ENCODE measurements at regions not wholly inside any gene's neighbourhood (a gene's known extent, or its start where the extent isn't known, plus 50 kb on each side); places are given as distances from the start of the nearest gene placed in this dataset.

DNA sequence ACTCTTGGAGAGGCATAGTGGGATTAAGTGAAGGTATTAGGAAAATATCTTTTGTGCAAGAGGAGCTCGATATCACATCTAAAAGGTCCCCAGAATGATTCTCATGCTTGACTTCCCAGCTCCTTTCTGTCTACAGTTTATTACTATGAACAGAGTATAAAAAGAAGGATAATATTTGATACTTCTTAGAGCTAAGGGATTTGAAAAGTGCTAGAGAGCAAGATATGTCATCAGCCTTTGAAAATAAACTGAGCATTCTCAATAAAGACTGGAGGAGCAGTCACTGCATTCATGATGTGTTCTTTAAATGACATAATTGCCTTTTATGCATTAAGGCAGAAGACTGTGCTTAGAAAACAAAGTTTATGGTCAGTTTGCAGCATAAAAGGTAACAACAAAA, 543.2 kb upstream of the NRXN1 start:
- Histone ChIP-seq H3K9me3 (no peaks in the 10 kb centered on the region), H3K4me1 (no peaks in the 10 kb centered on the region), H3K27ac (no peak overlapping the region), H3K4me3 (no peak overlapping the region), H3K36me3 (no peaks in the 10 kb centered on the region), H3K27me3 (no peaks in the 10 kb centered on the region)
- DNase-seq: no peak
- TF ChIP-seq, protein P1, sequence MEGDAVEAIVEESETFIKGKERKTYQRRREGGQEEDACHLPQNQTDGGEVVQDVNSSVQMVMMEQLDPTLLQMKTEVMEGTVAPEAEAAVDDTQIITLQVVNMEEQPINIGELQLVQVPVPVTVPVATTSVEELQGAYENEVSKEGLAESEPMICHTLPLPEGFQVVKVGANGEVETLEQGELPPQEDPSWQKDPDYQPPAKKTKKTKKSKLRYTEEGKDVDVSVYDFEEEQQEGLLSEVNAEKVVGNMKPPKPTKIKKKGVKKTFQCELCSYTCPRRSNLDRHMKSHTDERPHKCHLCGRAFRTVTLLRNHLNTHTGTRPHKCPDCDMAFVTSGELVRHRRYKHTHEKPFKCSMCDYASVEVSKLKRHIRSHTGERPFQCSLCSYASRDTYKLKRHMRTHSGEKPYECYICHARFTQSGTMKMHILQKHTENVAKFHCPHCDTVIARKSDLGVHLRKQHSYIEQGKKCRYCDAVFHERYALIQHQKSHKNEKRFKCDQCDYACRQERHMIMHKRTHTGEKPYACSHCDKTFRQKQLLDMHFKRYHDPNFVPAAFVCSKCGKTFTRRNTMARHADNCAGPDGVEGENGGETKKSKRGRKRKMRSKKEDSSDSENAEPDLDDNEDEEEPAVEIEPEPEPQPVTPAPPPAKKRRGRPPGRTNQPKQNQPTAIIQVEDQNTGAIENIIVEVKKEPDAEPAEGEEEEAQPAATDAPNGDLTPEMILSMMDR (IDR thresholded peaks at IDR 0.05): no peak
- no peak for TF ChIP-seq POLR2A (IDR thresholded peaks at IDR 0.05)

DNA sequence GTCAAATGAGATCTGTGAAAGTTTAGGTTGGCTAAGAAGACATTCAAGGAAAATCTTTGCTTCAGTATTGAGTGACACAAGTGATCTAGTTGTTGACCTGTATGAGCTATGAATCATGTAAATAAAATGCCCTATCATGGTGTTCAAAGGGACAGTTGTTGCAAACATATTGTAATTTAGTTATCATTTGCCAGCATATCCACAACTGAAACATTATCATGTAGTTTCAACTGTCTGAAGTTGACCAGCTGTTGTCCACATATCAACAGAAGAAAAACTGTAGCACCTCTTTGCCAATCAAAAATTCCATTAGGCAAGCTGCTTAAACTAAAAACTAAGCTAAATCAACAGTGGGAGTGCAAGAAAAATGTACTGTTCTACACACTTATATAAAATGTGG, 527.1 kb upstream of the NRXN1 start:
- Histone ChIP-seq H3K36me3 (no peaks in the 10 kb centered on the region), H3K4me1 (no peaks in the 10 kb centered on the region), H3K27me3 (no peaks in the 10 kb centered on the region), H3K4me3 (no peak overlapping the region), H3K9me3 (no peaks in the 10 kb centered on the region), H3K27ac (no peak overlapping the region)
- TF ChIP-seq POLR2A (IDR thresholded peaks at IDR 0.05): no peak
- TF ChIP-seq, protein P1 (IDR thresholded peaks at IDR 0.05): no peak
- no peak for DNase-seq

GRCh38 chr2:51553476-51553875, 521.5 kb upstream of the NRXN1 start:
- TF ChIP-seq, protein P1 (IDR thresholded peaks at IDR 0.05): no peak
- no peak for TF ChIP-seq POLR2A (IDR thresholded peaks at IDR 0.05)
- no peak for DNase-seq
- Histone ChIP-seq H3K9me3 (no peaks in the 10 kb centered on the region), H3K36me3 (no peaks in the 10 kb centered on the region), H3K27ac (no peak overlapping the region), H3K4me3 (no peak overlapping the region), H3K4me1 (no peaks in the 10 kb centered on the region), H3K27me3 (no peaks in the 10 kb centered on the region)

DNA sequence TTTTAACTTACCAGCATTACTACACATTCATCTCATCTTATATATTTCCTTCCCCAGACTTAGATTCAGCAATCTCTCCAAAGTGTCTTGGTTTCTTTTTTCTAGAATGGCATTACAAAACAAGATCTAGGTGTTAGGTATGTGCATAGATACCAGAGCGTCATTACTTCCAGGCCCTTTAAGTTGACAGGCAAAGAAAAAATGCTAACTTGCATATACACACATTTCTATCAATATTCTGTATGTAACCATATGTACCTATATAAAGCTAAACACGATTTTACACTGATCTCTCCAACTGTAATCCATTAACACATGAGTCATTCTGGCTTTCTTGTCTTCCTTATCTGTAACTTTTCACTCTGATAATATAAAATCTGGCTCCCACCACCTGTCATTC, 503.8 kb upstream of the NRXN1 start:
- no peaks in the 10 kb centered on the region for H3K4me1 ChIP-seq
- H3K27me3 ChIP-seq: no peaks in the 10 kb centered on the region
- H3K36me3 ChIP-seq: no peaks in the 10 kb centered on the region
- TF ChIP-seq POLR2A (IDR thresholded peaks at IDR 0.05): no peak
- TF ChIP-seq, protein P1 (IDR thresholded peaks at IDR 0.05): no peak
- no peak for DNase-seq
- no peak overlapping the region for H3K27ac ChIP-seq
- no peak overlapping the region for H3K4me3 ChIP-seq
- no peaks in the 10 kb centered on the region for H3K9me3 ChIP-seq

GRCh38 chr2:51534166-51534565, 502.2 kb upstream of the NRXN1 start:
- TF ChIP-seq, protein P1 (IDR thresholded peaks at IDR 0.05): no peak
- TF ChIP-seq POLR2A (IDR thresholded peaks at IDR 0.05): no peak

DNA sequence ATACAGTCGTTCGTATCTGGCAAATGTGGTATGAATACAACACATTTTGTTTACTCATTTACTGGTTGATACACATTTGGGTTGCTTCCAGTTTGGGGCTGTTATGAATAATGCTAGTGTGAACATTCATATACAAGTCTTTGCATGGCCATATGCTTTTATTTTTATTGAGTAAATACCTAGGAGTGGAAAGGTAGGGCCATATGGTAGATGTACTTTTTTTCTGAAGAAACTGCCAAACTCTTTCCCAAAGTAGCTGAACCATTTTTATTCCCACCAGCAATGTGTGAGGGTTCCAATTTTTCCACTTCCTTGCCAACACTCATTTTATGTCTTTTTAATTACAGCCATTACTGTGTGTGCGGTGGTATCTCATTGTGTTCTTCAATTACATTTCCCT, 496.2 kb upstream of the NRXN1 start:
- Histone ChIP-seq H3K36me3 (no peaks in the 10 kb centered on the region), H3K9me3 (no peaks in the 10 kb centered on the region), H3K27ac (no peak overlapping the region), H3K27me3 (no peaks in the 10 kb centered on the region), H3K4me3 (no peak overlapping the region), H3K4me1 (no peaks in the 10 kb centered on the region)
- TF ChIP-seq, protein P1 (IDR thresholded peaks at IDR 0.05): no peak
- no peak for TF ChIP-seq POLR2A (IDR thresholded peaks at IDR 0.05)
- DNase-seq: no peak

More at GRCh38 chr2:51534166-51534565, 502.2 kb upstream of the NRXN1 start:
- Histone ChIP-seq H3K27me3 (no peaks in the 10 kb centered on the region), H3K27ac (no peak overlapping the region), H3K9me3 (no peaks in the 10 kb centered on the region), H3K4me3 (no peak overlapping the region), H3K4me1 (no peaks in the 10 kb centered on the region), H3K36me3 (no peaks in the 10 kb centered on the region)
- DNase-seq: no peak

Data from Peyer's patch (tissue), 4 donors.